ENCODE measurements at regions not wholly inside any gene's neighbourhood (a gene's known extent, or its start where the extent isn't known, plus 50 kb on each side); places are given as distances from the start of the nearest gene placed in this dataset.
"Not testable (repeated sequence)": the region's sequence is repeated elsewhere in the genome, so short reads cannot be mapped to it uniquely, and the experiment has no call there.

GRCh38 chr17:5896215-5896614, 174.0 kb upstream of the WSCD1 start:
- FAIRE-seq, result no peak
- no peak for DNase-seq (ENCODE audit: insufficient read length, low spot score)

- no peak for FAIRE-seq
- DNase-seq (ENCODE audit: insufficient read length, low spot score), result no peak
These were observed 172.8 kb upstream of the WSCD1 start for GRCh38 chr17:5897275-5897911.

GRCh38 chr17:5897981-5898380, 172.2 kb upstream of the WSCD1 start:
- DNase-seq (ENCODE audit: insufficient read length, low spot score); FAIRE-seq: not testable (repeated sequence)

- no peak for DNase-seq (ENCODE audit: insufficient read length, low spot score)
- no peak for FAIRE-seq
These were observed 171.8 kb upstream of the WSCD1 start for GRCh38 chr17:5898406-5898805.

- FAIRE-seq (no peak), DNase-seq (ENCODE audit: insufficient read length, low spot score) (no peak)
These were observed 170.5 kb upstream of the WSCD1 start for GRCh38 chr17:5899496-5900195.

GRCh38 chr17:5901731-5902130, 168.4 kb upstream of the WSCD1 start:
- FAIRE-seq (no peak), DNase-seq (ENCODE audit: insufficient read length, low spot score) (no peak)

GRCh38 chr17:5902181-5903140, 167.7 kb upstream of the WSCD1 start:
- FAIRE-seq, result no peak
- no peak for DNase-seq (ENCODE audit: insufficient read length, low spot score)

GRCh38 chr17:5911919-5912318, 158.3 kb upstream of the WSCD1 start:
- DNase-seq (ENCODE audit: insufficient read length, low spot score) (no peak), FAIRE-seq (no peak)

- DNase-seq (ENCODE audit: insufficient read length, low spot score) (no peak), FAIRE-seq (no peak)
These were observed 157.1 kb upstream of the WSCD1 start for GRCh38 chr17:5913032-5913531.

GRCh38 chr17:5913641-5914040, 156.5 kb upstream of the WSCD1 start:
- FAIRE-seq, result no peak

GRCh38 chr17:5915337-5915736, 154.8 kb upstream of the WSCD1 start:
- FAIRE-seq, result no peak
- DNase-seq (ENCODE audit: insufficient read length, low spot score), result no peak

More at GRCh38 chr17:5913641-5914040, 156.5 kb upstream of the WSCD1 start:
- no peak for DNase-seq (ENCODE audit: insufficient read length, low spot score)

GRCh38 chr17:5919089-5919488, 151.1 kb upstream of the WSCD1 start:
- DNase-seq (ENCODE audit: insufficient read length, low spot score) (no peak), FAIRE-seq (no peak)

- FAIRE-seq, result no peak
- no peak for DNase-seq (ENCODE audit: insufficient read length, low spot score)
These were observed 148.5 kb upstream of the WSCD1 start for GRCh38 chr17:5921512-5922282.

- FAIRE-seq, result no peak
- DNase-seq (ENCODE audit: insufficient read length, low spot score), result no peak
These were observed 147.7 kb upstream of the WSCD1 start for GRCh38 chr17:5922476-5922875.

- FAIRE-seq (no peak), DNase-seq (ENCODE audit: insufficient read length, low spot score) (no peak)
These were observed 140.5 kb upstream of the WSCD1 start for GRCh38 chr17:5929721-5930120.

GRCh38 chr17:5930555-5930954, 139.6 kb upstream of the WSCD1 start:
- DNase-seq (ENCODE audit: insufficient read length, low spot score); FAIRE-seq: not testable (repeated sequence)

GRCh38 chr17:5931616-5932015, 138.6 kb upstream of the WSCD1 start:
- no peak for DNase-seq (ENCODE audit: insufficient read length, low spot score)
- no peak for FAIRE-seq

GRCh38 chr17:5933430-5933829, 136.7 kb upstream of the WSCD1 start:
- FAIRE-seq (no peak), DNase-seq (ENCODE audit: insufficient read length, low spot score) (no peak)

- no peak for FAIRE-seq
- no peak for DNase-seq (ENCODE audit: insufficient read length, low spot score)
These were observed 128.9 kb upstream of the WSCD1 start for GRCh38 chr17:5941258-5941657.

GRCh38 chr17:5942687-5943086, 127.5 kb upstream of the WSCD1 start:
- no peak for FAIRE-seq

More at GRCh38 chr17:5942687-5943086, 127.5 kb upstream of the WSCD1 start:
- no peak for DNase-seq (ENCODE audit: insufficient read length, low spot score)

All from GM19239 (cell line).